HG03460 (cell line): ENCODE measurements at regions not wholly inside any gene's neighbourhood (a gene's known extent, or its start where the extent isn't known, plus 50 kb on each side); places are given as distances from the start of the nearest gene placed in this dataset.

Source experiments
- ATAC-seq: cut with Tn5 transposase; IDR thresholded peaks from one replicate; pipeline ENCODE4 v1.9.1; 2021; ENCODE audit not compliant: unreplicated experiment

DNA sequence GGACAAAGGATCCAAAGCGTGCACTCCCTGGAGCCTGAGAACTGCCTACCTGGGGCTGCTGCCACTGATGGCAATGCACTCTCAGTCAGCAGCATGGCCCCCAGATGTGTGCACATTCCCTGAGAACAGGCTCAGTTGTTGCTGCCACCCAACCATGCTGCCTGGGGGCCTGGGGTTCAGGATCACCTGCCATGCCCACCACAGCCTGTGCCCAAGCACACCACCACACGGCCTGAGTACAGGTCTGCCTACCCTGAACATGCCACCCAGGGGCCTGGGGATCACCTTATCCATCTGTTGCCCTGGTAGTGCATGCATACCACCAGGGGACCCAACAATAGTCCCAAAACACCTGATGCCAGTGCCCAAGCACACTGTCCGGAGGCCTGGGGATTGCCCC is 1174.5 kb downstream of the SORCS1 start:
- no peak for ATAC-seq

DNA sequence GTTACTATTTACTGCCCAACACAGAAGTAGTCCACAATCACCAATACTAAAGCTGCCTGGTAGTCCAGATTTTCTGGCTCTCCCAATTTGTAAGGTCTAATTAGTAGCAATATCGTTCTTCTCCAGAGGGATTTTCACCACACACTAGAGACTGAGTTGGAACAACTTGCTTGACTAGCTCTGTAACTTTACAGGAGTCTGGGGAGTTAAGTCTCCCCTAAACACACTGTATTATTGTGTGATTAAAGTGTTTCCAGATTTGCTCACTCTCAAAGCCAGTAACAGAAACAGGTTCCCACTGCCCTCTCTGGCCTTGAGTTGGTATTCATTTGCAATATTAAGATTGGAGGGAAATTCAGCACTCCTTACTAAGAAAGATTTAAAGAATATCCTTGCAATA is 1175.7 kb downstream of the SORCS1 start:
- ATAC-seq, result no peak

DNA sequence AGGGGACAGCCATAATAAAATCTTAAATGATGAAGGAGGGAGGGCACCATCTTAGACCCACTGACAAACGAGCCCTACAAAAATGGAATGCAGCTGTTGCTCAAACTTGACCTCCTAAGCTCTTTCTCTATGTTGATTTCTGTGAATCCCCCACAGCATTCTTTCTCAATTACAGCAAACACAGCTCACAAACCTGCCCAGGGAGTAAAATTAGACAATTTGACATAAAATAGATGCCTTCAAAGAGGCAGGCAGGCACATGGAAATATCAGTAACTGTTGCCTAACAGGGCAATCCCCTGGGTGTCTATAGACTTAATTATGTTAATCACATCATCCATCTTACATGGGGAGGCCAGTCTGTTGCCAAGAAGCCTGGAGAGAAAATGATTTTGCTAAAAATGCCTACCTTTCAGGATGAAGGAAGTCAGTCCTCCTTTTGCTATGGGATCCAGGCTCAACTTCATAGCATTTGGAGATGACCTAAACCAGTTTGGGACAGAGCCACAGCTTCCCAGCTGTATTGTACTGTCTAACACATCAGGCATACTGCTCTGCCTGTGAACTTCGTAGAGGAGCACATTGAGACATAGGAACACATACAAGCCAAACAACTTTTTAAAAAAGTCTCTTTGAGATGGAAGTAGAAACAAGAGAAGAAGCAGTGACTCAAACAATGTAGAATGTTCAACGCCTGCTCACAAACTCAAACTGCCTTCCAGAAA is 1177.4 kb downstream of the SORCS1 start:
- ATAC-seq, result no peak

DNA sequence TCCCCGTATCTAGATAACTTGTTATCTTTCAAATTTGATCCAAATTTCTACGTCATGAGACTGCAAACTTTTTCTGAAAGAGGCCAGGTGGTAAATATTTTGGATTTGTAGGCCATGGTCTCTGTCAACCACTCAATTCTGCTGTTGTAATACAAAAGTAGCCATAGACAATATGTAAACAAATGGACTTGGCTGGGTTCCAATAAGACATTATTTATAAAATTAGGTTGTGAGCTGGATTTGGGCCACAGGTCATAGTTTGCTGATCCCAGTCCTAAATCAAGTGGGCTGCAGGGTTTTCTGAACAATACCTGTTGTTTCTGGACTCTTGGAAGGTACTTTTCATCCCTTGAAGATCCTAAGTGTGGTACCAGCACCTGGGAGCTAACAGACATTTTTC is 1178.0 kb downstream of the SORCS1 start:
- ATAC-seq, result no peak

DNA sequence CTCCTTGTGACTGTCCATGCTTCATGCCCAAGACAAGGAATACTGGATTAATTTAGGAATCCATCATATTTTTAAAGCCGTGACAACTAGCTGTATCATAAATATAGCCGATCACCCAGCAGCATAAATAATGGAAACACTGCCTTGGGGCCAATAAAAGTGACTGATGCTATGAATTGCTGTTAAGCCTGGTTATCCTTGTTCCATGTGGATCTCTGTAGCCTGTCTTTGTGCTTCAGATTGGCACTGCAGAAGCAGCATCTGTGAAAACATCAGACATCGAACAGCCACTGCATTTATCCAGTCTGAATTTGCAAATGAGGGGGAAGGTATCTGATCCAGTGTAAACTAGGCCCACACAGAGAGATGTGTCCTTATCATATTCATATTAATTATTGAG is 1181.8 kb downstream of the SORCS1 start:
- no peak for ATAC-seq

DNA sequence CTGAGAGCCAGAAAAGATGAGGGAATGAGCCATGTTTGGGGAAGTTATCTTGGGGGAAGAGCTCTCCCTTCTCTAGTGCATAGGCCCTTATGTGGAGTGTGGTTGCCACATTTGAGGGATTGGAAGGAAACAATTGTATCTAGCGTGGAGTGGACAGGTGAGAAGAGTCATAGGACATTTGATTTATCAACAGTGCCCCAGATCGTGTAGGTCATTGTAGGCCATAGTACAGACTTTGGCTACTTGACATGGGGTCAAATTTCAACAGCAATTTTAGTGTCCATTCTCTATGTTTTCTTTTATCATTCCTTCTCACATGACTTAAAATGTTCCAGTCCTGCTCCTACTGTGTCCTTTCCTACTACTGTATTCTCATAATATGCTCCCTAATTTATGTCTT is 1182.8 kb downstream of the SORCS1 start:
- no peak for ATAC-seq

DNA sequence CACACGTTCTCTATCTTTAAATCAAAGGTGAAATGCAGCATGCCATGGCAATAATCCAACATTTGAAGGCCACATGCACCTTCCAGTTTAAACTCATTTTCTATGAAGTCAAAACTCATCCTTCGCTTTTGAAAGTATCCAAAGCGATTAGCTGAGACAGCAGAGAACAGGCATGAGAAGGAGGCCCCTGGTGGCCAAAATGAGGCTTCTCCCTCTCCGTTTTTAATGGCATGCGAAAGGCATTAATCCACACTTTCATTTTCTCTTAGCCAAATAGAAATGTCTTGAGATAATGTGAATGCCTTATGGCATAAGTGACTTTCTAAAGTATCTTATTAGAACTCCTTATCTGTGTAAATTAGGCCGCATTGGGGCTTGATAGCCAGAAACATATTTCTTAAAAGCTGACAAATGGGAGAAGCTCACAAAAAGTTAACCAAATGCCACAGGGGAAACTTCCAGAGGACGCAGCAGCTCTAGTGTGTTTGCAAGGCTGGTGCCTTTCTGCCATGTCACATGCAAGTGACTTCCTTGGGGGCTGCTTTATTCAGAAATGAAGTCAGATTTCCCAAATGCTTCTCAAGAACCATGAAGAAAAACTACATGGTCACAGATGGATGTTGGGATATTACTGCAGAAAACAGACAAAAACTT is 1189.6 kb downstream of the SORCS1 start:
- no peak for ATAC-seq

DNA sequence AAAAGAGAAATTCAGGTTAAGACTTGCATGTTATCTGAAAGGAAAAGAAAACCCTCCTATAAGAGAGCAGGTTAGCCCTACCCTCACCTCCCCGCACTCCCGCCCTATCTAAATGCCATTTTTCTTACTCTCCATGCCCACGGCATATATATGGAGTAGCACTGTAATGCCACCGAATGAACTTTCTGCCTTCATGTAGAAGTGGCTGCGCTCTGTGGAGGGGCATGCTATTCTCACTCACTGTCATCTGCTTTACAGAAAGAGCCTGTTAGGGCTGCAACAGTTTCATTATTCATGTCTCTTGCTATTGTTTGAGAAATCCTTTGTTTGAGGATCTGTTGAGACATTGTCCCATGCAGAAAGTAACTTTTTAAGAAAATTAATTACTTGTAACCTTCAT is 1190.6 kb downstream of the SORCS1 start:
- ATAC-seq, result no peak

DNA sequence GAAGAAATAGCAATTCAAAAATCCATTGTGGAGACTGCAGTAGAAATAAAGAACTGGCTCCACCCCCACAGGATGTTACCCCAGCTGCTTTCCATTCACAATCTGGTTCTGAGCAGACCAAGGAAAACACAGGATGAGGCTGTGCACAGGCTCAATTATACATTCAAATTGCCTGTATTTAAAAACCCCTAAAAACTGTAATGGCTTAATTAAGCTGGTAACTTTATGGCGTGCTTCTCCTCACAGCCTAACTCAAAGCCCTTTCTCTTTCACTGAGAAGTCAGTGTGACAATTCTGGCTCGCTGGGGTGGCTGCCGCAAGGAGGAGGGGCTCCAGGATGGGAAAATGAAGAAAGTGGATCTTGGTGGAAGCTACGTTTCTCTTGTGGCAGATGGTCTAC is 1191.1 kb downstream of the SORCS1 start:
- ATAC-seq, result no peak

DNA sequence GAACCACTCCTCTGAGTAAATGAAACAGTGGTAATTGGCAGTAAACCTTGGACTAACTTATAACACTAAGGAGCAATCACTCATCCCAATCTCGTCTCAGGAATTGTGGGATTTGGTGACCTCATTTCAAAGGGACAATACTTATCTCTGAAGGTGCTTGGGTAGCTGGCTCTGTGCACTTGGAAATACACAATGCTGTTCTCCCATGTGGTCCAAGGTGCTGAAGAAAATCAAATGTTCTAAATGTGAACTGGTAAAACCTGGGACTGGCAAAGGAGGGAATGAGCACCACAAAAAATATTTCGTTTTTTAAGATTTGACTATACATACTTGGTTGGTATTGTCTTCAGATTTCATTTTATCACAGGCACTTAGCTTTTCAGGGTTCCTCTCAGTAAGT is 1193.0 kb downstream of the SORCS1 start:
- no peak for ATAC-seq

DNA sequence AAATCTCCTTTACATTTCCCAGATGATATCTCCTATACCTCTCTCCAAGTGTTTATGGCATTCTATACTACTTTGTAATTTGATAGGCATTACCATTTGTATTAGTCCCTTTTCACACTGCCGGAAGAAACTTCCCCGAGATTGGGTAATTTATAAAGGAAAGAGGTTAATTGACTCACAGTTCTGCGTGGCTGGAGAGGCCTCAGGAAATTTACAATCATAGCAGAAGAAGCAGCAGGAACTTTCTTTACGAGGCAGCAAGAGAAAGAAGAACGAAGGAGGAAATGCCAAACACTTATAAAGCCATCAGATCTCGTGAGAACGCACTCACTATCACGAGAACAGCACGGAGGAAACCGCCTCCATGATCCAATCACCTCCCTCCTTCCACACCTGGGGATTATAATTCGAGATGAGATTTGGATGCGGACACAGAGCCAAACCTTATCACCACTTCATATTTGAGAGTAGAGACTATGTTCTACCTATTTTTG is 1194.6 kb downstream of the SORCS1 start:
- ATAC-seq, result no peak

DNA sequence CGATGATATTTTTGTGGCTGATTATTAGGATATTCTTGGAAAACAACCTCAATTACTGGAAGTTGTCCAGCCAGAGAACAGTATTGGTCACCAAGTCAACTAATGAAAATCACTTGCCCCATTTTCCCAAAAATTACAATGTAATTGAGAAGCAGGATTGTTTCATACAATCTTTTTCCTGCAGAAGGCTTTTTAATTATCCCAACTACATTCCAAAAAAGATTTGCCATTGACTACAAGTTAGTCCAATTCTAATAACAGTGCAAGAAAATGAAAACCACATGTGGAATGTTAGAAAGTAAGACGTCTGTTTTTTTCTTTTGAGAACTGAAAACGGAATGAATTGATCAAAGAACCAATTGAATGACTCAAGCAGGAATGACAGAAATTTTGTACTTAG is 1195.8 kb downstream of the SORCS1 start:
- ATAC-seq, result no peak

DNA sequence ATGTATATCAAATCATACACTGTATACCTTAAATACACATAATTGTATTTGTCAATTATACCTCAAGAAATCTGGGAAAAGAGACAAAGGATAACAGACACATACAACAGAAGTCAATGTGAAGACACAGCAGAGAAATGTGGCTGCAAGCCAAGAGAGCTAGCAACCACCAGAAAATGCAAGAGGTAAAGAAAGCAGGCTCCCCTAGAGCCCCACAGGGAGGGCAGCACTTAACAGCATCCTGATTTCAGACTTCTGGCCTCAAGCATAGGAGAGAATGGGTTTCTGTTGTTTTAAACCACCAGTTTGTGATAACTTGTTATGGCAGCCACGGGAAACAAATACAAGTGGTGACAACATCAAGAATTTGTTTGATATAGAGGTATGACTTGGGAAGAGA is 1197.2 kb downstream of the SORCS1 start:
- no peak for ATAC-seq

DNA sequence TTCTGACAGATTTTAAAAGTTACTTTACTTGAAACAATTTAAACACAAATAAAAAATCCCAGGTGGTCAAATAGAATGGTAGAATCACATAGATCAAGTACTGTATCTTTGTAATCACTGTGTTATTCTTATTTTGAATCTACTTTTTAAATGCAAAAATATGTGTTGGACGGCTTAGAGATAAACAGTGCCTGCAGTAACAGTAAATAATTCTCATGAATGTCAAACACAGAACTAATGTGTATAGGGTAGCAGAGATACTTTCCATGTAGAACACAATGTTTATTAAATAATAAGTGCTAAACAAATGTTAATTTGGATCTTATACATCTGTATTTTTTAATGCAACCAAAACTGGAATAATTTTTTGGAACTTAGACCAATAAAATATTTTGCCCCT is 1199.4 kb downstream of the SORCS1 start:
- no peak for ATAC-seq

DNA sequence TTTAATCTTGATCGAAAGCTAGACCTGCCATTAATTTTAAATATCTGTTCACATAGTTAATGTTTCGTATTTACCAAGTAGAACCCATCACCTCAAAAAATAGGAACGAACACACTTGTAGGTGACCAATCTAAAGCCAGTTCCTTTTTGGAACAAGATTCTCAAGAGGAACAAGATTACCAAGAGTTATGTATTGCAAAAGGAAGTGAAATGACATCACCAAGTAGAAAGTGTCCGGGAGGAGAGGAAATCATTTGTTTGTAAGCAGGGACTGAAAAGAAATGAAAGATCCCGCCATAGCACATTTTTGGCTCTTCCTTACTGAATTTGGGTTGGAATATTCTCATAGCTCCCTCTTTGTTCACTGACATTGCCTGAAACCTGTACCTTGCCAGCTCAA is 1200.5 kb downstream of the SORCS1 start:
- ATAC-seq, result no peak

DNA sequence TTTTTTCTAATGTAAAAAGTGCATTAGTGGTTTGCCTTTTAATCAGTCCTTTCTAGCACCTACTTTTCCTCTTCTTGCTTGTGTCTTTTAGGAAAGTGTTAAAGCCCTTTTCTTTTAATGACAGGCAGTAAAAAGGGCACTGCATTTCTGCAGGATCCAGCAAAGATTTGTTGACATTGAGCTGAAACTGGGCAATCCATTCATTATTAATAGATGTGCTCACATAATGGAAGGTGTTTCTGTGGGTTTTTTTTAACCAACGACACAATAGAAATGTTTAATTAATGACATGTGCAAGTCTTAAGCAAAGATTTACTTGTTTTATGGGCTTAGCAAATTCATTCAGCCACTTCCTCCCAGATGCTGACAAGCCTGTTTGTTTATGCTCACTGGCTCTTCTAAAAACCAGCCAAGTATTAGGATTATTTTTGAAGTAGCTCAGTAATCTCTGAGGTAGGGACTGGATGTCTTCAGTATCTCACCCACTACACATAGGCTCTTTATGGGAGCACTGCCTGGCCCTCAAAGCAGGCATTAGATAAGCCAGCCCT is 1201.1 kb downstream of the SORCS1 start:
- no peak for ATAC-seq

DNA sequence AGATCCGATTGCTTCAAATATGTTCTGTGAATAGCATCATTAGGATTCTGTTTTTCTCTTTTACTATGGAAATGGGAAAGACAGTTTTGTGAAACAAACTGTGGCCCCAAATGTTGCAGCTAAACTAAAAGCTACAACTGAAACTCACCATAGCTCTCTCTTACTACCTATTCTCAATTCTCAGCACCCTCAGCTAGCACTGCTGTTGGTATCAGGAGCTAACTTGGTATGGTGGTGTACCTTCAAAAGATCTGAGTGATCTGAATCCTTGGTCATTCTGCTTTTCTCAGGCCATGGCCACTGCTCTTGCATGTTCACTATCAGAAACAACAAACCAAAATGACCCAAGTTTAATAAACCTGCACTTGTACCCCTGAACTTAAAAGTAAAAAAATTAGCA is 1208.0 kb downstream of the SORCS1 start:
- no peak for ATAC-seq

DNA sequence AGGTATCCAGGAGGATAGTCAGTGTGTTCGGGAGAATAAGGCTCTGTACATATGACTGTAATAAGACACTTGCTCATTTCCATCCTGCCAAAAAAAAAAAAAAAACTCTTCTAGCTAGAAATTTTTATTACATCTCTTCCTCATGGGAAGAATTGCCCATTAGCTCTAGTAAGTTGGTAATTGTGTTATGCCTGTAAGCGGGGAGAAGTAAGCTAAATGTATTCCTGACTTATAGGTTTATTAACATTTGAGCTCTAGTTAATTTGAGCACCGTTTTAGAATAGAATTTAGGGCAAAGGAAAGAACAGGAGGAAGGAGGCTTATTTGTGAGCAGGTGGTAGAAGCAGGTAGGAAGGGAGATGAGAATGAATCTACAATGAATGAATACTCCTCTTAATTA is 1210.6 kb downstream of the SORCS1 start:
- no peak for ATAC-seq

DNA sequence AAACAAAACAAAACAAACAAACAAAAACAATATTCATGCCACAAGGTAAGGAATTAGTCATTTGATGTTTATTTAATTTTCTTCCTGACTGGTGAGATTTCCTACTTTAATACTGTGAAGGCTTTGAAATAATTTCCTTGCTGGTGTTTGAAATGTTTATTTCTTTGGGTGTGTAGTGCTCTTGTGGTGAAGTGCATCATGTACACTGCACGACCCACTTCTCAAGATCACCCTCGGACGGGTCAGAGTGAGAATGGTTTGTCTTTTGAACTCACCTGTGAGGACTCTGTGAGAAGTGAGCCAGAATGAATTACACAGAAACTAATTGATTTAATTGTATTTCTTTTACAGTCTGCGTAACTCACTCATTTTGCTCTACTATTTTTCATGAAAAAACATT is 1211.5 kb downstream of the SORCS1 start:
- ATAC-seq, result no peak

DNA sequence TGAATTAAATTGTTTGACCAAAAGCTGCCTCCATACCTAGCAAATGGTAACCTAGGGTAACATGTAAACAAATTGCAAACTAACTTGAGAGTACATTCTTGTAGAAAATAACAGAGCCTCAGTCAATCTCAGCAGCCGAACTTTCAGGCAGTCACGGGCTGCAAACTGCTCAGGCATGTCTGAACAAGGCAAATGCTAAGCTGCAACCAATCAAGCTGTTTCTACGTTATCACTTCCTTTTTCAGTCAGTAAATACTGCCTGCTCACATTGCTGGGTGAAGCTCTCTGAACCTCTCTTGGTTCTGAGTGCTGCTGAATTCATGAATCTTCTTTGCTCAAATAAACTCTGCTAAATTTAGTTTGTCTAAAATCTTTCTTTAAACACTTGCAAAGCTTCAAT is 1212.4 kb downstream of the SORCS1 start:
- ATAC-seq, result peak; percentile 94

DNA sequence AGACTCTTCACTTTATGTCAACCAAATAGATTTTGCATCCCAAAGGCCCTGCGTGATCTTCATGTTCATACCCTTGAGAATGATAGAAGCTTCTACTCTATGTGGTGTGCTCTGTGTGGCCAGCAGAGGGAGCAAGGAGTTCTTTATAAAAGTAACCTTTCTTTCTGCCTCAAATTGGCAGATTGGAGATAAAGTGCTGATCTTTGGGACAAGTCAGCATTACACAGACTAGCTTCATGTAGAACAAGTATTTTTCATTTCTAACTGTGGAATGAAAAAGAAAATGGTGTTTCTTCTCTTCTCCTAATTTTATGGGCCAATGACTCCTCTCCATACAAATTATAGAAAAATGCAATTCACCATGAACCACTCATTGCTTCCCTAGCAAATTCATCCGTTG is 1214.1 kb downstream of the SORCS1 start:
- ATAC-seq, result peak; percentile 51

DNA sequence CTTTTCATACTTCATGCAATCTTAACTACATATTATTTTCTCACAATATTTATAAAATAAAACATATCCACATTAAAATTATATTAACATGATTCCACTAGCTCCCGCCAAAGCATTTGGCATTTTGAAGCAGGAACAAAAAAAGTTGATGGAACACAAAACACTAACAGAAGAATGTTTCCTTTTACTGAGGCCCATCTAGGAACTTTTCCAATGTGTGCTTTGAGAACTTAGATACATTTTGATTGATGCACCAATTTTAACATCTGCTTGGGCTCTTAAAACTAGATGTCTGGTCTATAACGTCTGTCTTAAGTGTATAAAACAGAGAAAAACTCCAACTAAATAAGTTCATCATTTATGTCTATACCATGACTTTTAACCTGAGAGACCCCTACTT is 1214.8 kb downstream of the SORCS1 start:
- no peak for ATAC-seq
